ENCODE measurements at regions not wholly inside any gene's neighbourhood (a gene's known extent, or its start where the extent isn't known, plus 50 kb on each side); places are given as distances from the start of the nearest gene placed in this dataset.
"Not testable (repeated sequence)": the region's sequence is repeated elsewhere in the genome, so short reads cannot be mapped to it uniquely, and the experiment has no call there.

DNA sequence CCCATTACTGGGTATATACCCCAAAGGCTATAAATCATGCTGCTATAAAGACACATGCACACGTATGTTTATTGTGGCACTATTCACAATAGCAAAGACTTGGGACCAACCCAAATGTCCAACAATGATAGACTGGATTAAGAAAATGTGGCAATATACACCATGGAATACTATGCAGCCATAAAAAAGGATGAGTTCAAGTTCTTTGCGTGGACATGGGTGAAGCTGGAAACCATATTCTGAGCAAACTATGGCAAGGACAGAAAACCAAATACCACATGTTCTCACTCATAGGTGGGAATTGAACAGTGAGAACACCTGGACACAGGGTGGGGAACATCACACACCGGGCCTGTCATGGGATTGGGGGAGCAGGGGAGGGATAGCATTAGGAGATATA is 54.4 kb upstream of the MUCL1 start:
- DNase-seq (ENCODE audit: low read depth, low spot score); in situ Hi-C loops (cut with HindIII; ENCODE audit: low sequenced_read_pairs): not testable (repeated sequence)

DNA sequence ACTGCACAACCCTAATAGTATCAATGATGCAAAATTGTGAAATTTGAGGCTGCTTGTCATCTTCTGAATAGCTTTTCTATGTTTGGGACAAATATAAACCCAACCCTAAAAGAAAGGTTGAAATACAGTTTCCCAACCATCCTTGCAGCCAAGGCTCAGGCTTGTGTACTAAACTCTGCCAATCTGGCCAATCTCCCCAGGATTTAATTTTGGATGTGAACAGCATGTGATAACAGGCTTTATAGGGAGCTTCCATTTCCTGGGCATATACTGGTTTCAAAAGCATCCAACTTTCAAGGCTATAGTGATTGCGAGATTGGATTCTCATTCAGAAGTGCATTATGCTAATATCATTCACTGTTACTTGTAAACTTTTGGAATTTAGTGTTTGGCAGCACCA is 55.7 kb upstream of the MUCL1 start:
- no peak for DNase-seq (ENCODE audit: low read depth, low spot score)
- no peak for TF ChIP-seq CTCF (IDR thresholded peaks at IDR 0.05; ENCODE audit: low read depth, low read length)
- in situ Hi-C loops (cut with HindIII; ENCODE audit: low sequenced_read_pairs) = no loop called here
- no peak overlapping the region for H3K4me3 ChIP-seq (ENCODE audit: low read depth, low read length)

More for the DNA sequence above, 54.4 kb upstream of the MUCL1 start:
- H3K4me3 ChIP-seq (ENCODE audit: low read depth, low read length) = not testable (repeated sequence)

- in situ Hi-C loops (cut with HindIII; ENCODE audit: low sequenced_read_pairs) = no loop called here
- no peak overlapping the region for H3K4me3 ChIP-seq (ENCODE audit: low read depth, low read length)
- no peak for TF ChIP-seq CTCF (IDR thresholded peaks at IDR 0.05; ENCODE audit: low read depth, low read length)
- no peak for DNase-seq (ENCODE audit: low read depth, low spot score)
Observed at GRCh38 chr12:54796991-54797390, 57.3 kb upstream of the MUCL1 start.

GRCh38 chr12:54795644-54796043 is 58.7 kb upstream of the MUCL1 start:
- H3K4me3 ChIP-seq (ENCODE audit: low read depth, low read length) = no peak overlapping the region
- no peak for TF ChIP-seq CTCF (IDR thresholded peaks at IDR 0.05; ENCODE audit: low read depth, low read length)
- DNase-seq (ENCODE audit: low read depth, low spot score) = no peak
- in situ Hi-C loops (cut with HindIII; ENCODE audit: low sequenced_read_pairs) = no loop called here

- H3K4me3 ChIP-seq (ENCODE audit: low read depth, low read length) = no peak overlapping the region
- no peak for TF ChIP-seq CTCF (IDR thresholded peaks at IDR 0.05; ENCODE audit: low read depth, low read length)
- in situ Hi-C loops (cut with HindIII; ENCODE audit: low sequenced_read_pairs) = no loop called here
- no peak for DNase-seq (ENCODE audit: low read depth, low spot score)
Observed at GRCh38 chr12:54786081-54786480, 68.2 kb upstream of the MUCL1 start.

GRCh38 chr12:54784115-54784514 is 70.2 kb upstream of the MUCL1 start:
- DNase-seq (ENCODE audit: low read depth, low spot score) = no peak
- no peak for TF ChIP-seq CTCF (IDR thresholded peaks at IDR 0.05; ENCODE audit: low read depth, low read length)
- no peak overlapping the region for H3K4me3 ChIP-seq (ENCODE audit: low read depth, low read length)
- in situ Hi-C loops (cut with HindIII; ENCODE audit: low sequenced_read_pairs) = no loop called here

- H3K4me3 ChIP-seq (ENCODE audit: low read depth, low read length); in situ Hi-C loops (cut with HindIII; ENCODE audit: low sequenced_read_pairs); DNase-seq (ENCODE audit: low read depth, low spot score): not testable (repeated sequence)
Observed at GRCh38 chr12:54777031-54777430, 77.3 kb upstream of the MUCL1 start.

GRCh38 chr12:54773593-54773992 is 80.7 kb upstream of the MUCL1 start:
- in situ Hi-C loops (cut with HindIII; ENCODE audit: low sequenced_read_pairs) = no loop called here
- H3K4me3 ChIP-seq (ENCODE audit: low read depth, low read length) = no peak overlapping the region
- no peak for TF ChIP-seq CTCF (IDR thresholded peaks at IDR 0.05; ENCODE audit: low read depth, low read length)
- no peak for DNase-seq (ENCODE audit: low read depth, low spot score)
